ENCODE measurements at regions not wholly inside any gene's neighbourhood (a gene's known extent, or its start where the extent isn't known, plus 50 kb on each side); places are given as distances from the start of the nearest gene placed in this dataset.

- TF ChIP-seq CTCF (IDR thresholded peaks at IDR 0.05), result no peak
- no peak for TF ChIP-seq POLR2A (IDR thresholded peaks at IDR 0.05; ENCODE audit: low read depth)
- no peak for TF ChIP-seq POLR2AphosphoS5 (IDR thresholded peaks at IDR 0.05)
Measured at GRCh38 chr9:38286766-38287165, 105.7 kb upstream of the ALDH1B1 start.
